ENCODE measurements at regions not wholly inside any gene's neighbourhood (a gene's known extent, or its start where the extent isn't known, plus 50 kb on each side); places are given as distances from the start of the nearest gene placed in this dataset.

DNA sequence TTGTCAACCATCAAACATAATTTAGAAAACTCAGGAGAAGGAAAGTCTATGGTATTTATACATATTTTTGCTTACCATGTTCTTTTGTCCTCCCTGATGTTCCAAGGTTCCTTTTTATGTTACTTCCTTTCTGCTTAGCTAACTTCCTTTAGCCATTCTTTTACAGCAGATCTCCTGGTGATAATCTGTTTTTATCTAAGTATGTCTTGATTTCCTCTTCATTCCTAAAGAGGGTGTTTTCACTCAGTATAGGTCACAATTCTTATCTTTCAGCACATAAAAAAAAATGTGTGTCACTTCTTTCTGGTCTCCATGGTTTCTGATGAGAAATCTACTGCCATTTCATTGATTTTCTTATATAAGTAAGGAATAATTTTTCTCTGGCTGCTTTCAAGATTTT is 384.4 kb upstream of the PDE4D start:
- DNase-seq: no peak
- Histone ChIP-seq H3K4me3 (no peak overlapping the region), H3F3A (ENCODE audit: insufficient read depth) (no peaks in the 10 kb centered on the region), H2AFZ (no peak overlapping the region), H3K4me2 (ENCODE audit: unreplicated experiment) (no peak overlapping the region), H4K20me1 (ENCODE audit: insufficient read depth) (no peaks in the 10 kb centered on the region), H3K27me3 (replicated peaks; ENCODE audit: insufficient read depth) (peaks cover 4% of the 10 kb centered on the region; the same call in 1 of the 2 replicates), H3K36me3 (ENCODE audit: low read depth) (no peaks in the 10 kb centered on the region), H3K9me2 (ENCODE audit: insufficient read depth) (no peaks in the 10 kb centered on the region), H3K9ac (no peak overlapping the region), H3K27ac (no peak overlapping the region), H3K9me3 (ENCODE audit: low read depth) (no peaks in the 10 kb centered on the region), H3K79me2 (ENCODE audit: insufficient read depth) (no peaks in the 10 kb centered on the region), H3K4me1 (ENCODE audit: insufficient read depth) (no peaks in the 10 kb centered on the region)
- in situ Hi-C loops (cut with MboI): no loop called here
- TF ChIP-seq EZH2 (IDR thresholded peaks at IDR 0.05; ENCODE audit: insufficient read depth, poor library complexity, severe bottlenecking) (no peak), EZH2phosphoT487 (IDR thresholded peaks at IDR 0.05; ENCODE audit: insufficient read depth, low read depth) (no peak)

DNA sequence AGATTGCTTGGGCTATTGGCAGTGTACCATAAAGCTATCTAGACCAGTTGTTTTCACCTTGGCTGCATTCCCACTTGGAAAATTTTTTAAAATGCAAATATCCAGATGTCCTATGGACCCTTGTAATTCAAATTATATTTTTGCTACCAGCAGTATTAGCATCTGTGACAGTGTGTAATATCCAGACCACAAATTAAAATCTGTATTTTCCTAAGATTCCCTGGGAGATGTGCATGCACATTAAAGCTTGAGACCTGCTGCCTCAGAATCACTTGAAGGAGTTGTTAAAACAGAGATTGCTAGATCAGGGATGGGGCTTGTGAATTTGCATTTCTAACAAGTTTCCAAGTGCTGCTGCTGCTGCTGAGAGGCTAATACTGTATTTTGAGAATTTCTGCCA is 381.2 kb upstream of the PDE4D start:
- no peak for TF ChIP-seq EZH2phosphoT487 (IDR thresholded peaks at IDR 0.05; ENCODE audit: insufficient read depth, low read depth)
- no peak for TF ChIP-seq EZH2 (IDR thresholded peaks at IDR 0.05; ENCODE audit: insufficient read depth, poor library complexity, severe bottlenecking)
- Histone ChIP-seq H3K36me3 (ENCODE audit: low read depth) (no peaks in the 10 kb centered on the region), H3F3A (ENCODE audit: insufficient read depth) (no peaks in the 10 kb centered on the region)

GRCh38 chr5:60271517-60271916 is 378.0 kb upstream of the PDE4D start:
- Histone ChIP-seq H2AFZ (no peak overlapping the region), H3K9ac (no peak overlapping the region), H3K4me1 (ENCODE audit: insufficient read depth) (no peaks in the 10 kb centered on the region), H3F3A (ENCODE audit: insufficient read depth) (no peaks in the 10 kb centered on the region), H3K79me2 (ENCODE audit: insufficient read depth) (no peaks in the 10 kb centered on the region), H3K27ac (no peak overlapping the region), H3K27me3 (replicated peaks; ENCODE audit: insufficient read depth) (peaks cover 3% of the 10 kb centered on the region), H4K20me1 (ENCODE audit: insufficient read depth) (no peaks in the 10 kb centered on the region), H3K4me2 (ENCODE audit: unreplicated experiment) (no peak overlapping the region), H3K9me3 (ENCODE audit: low read depth) (no peaks in the 10 kb centered on the region), H3K9me2 (ENCODE audit: insufficient read depth) (no peaks in the 10 kb centered on the region), H3K4me3 (no peak overlapping the region), H3K36me3 (ENCODE audit: low read depth) (no peaks in the 10 kb centered on the region)
- no peak for TF ChIP-seq EZH2phosphoT487 (IDR thresholded peaks at IDR 0.05; ENCODE audit: insufficient read depth, low read depth)
- TF ChIP-seq EZH2 (IDR thresholded peaks at IDR 0.05; ENCODE audit: insufficient read depth, poor library complexity, severe bottlenecking): no peak
- WGBS, 2 experiments (ENCODE audit: low coverage in 1 of 2, low lambda C conversion rate in 2 of 2, missing lambda C conversion rate in 2 of 2): 40% methylated on average over 2 of the region's 2 CpGs
- in situ Hi-C loops (cut with MboI): no loop called here
- no peak for DNase-seq

More for the DNA sequence above, 381.2 kb upstream of the PDE4D start:
- Histone ChIP-seq H3K4me1 (ENCODE audit: insufficient read depth) (no peaks in the 10 kb centered on the region), H3K9me3 (ENCODE audit: low read depth) (no peaks in the 10 kb centered on the region), H3K9me2 (ENCODE audit: insufficient read depth) (no peaks in the 10 kb centered on the region), H3K4me3 (no peak overlapping the region), H3K4me2 (ENCODE audit: unreplicated experiment) (no peak overlapping the region), H4K20me1 (ENCODE audit: insufficient read depth) (no peaks in the 10 kb centered on the region), H3K27me3 (replicated peaks; ENCODE audit: insufficient read depth) (peaks cover 3% of the 10 kb centered on the region), H3K9ac (no peak overlapping the region), H3K79me2 (ENCODE audit: insufficient read depth) (no peaks in the 10 kb centered on the region), H2AFZ (no peak overlapping the region), H3K27ac (no peak overlapping the region)
- in situ Hi-C loops (cut with MboI): no loop called here
- no peak for DNase-seq

DNA sequence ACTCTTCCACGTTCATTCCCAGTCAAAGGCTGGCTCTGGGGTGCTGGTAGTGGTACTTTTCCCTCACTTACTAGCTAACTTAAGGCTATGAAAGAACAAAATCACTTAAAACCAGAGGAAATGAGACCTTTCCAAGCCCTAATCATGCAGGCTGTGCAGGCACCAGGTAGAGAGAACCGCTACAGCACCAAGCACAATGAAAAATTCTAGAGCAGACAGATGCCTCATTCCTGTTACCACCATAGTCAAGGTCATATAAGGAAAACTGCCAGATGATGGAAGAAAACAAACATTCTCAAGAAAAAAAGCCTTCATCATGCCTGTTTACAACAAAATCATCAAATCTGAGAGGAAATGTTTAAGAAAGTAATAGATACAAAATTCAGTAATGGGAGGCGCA is 374.4 kb upstream of the PDE4D start:
- H3F3A ChIP-seq (ENCODE audit: insufficient read depth): no peaks in the 10 kb centered on the region
- no peaks in the 10 kb centered on the region for H3K9me2 ChIP-seq (ENCODE audit: insufficient read depth)
- WGBS, 2 experiments (ENCODE audit: low coverage in 1 of 2, low lambda C conversion rate in 2 of 2, missing lambda C conversion rate in 2 of 2): 53 to 68% methylated on average over 3 of the region's 3 CpGs
- DNase-seq: no peak
- no peak overlapping the region for H3K4me2 ChIP-seq (ENCODE audit: unreplicated experiment)
- H3K9ac ChIP-seq: no peak overlapping the region
- H3K27me3 ChIP-seq (replicated peaks; ENCODE audit: insufficient read depth): peaks cover 3% of the 10 kb centered on the region; the same call in 1 of the 2 replicates
- H4K20me1 ChIP-seq (ENCODE audit: insufficient read depth): no peaks in the 10 kb centered on the region
- no peaks in the 10 kb centered on the region for H3K36me3 ChIP-seq (ENCODE audit: low read depth)
- H3K9me3 ChIP-seq (ENCODE audit: low read depth): no peaks in the 10 kb centered on the region
- no peak overlapping the region for H3K27ac ChIP-seq
- no peak overlapping the region for H2AFZ ChIP-seq
- in situ Hi-C loops (cut with MboI): no loop called here
- TF ChIP-seq EZH2 (IDR thresholded peaks at IDR 0.05; ENCODE audit: insufficient read depth, poor library complexity, severe bottlenecking) (no peak), EZH2phosphoT487 (IDR thresholded peaks at IDR 0.05; ENCODE audit: insufficient read depth, low read depth) (no peak)
- H3K4me1 ChIP-seq (ENCODE audit: insufficient read depth): no peaks in the 10 kb centered on the region
- no peaks in the 10 kb centered on the region for H3K79me2 ChIP-seq (ENCODE audit: insufficient read depth)
- no peak overlapping the region for H3K4me3 ChIP-seq

- no peak overlapping the region for H2AFZ ChIP-seq
- H3K4me1 ChIP-seq (ENCODE audit: insufficient read depth): no peaks in the 10 kb centered on the region
- no peaks in the 10 kb centered on the region for H3K9me3 ChIP-seq (ENCODE audit: low read depth)
- DNase-seq: no peak
- H3K27ac ChIP-seq: no peak overlapping the region
- no peaks in the 10 kb centered on the region for H3K79me2 ChIP-seq (ENCODE audit: insufficient read depth)
- no peaks in the 10 kb centered on the region for H3K36me3 ChIP-seq (ENCODE audit: low read depth)
- no peak overlapping the region for H3K9ac ChIP-seq
- no peaks in the 10 kb centered on the region for H4K20me1 ChIP-seq (ENCODE audit: insufficient read depth)
- in situ Hi-C loops (cut with MboI): no loop called here
- no peaks in the 10 kb centered on the region for H3K9me2 ChIP-seq (ENCODE audit: insufficient read depth)
- no peak overlapping the region for H3K4me2 ChIP-seq (ENCODE audit: unreplicated experiment)
- TF ChIP-seq EZH2phosphoT487 (IDR thresholded peaks at IDR 0.05; ENCODE audit: insufficient read depth, low read depth) (no peak), EZH2 (IDR thresholded peaks at IDR 0.05; ENCODE audit: insufficient read depth, poor library complexity, severe bottlenecking) (no peak)
- no peak overlapping the region for H3K4me3 ChIP-seq
- H3K27me3 ChIP-seq (replicated peaks; ENCODE audit: insufficient read depth): no peaks in the 10 kb centered on the region
- 45 to 46% methylated on average over 5 of the region's 5 CpGs for WGBS, 2 experiments (ENCODE audit: low coverage in 1 of 2, low lambda C conversion rate in 2 of 2, missing lambda C conversion rate in 2 of 2)
- H3F3A ChIP-seq (ENCODE audit: insufficient read depth): no peaks in the 10 kb centered on the region
Measured at GRCh38 chr5:60263346-60263745, 369.8 kb upstream of the PDE4D start.

Data from GM23248 (cell line).